Astrocyte (in vitro differentiated cells and primary cell): ENCODE measurements at regions not wholly inside any gene's neighbourhood (a gene's known extent, or its start where the extent isn't known, plus 50 kb on each side); places are given as distances from the start of the nearest gene placed in this dataset.

Experiments
- DNase-seq: peaks from one replicate; pipeline ENCODE4 v3.0.0-alpha.2; 2010; ENCODE audit warnings: low read depth
- FAIRE-seq: peaks from 2 replicates; lab custom pipeline; 2011; peaks lifted over from hg19 to GRCh38; lab: Jason Lieb, UNC
- H2AFZ ChIP-seq: 2 replicates; pipeline ENCODE4 v1.6.0; 2012; ENCODE audit warnings: low read depth, low read length, inconsistent platforms
- H3K27ac ChIP-seq: 2 replicates; pipeline ENCODE4 v1.5.1; 2011; ENCODE audit warnings: low read depth, low read length, inconsistent platforms
- H3K27me3 ChIP-seq: 2 replicates; pipeline ENCODE4 v1.6.0; 2011; ENCODE audit warnings: low read length, inconsistent platforms; ENCODE audit not compliant: insufficient read depth
- H3K36me3 ChIP-seq: 2 replicates; pipeline ENCODE4 v1.5.1; 2011; ENCODE audit warnings: low read length, inconsistent platforms; ENCODE audit not compliant: insufficient read depth
- H3K4me1 ChIP-seq: 2 replicates; pipeline ENCODE4 v1.5.1; 2011; ENCODE audit warnings: low read length, inconsistent platforms; ENCODE audit not compliant: insufficient read depth
- H3K4me2 ChIP-seq: 2 replicates; pipeline ENCODE4 v1.6.0; 2012; ENCODE audit warnings: low read length, inconsistent platforms
- H3K4me3 ChIP-seq: 2 replicates; pipeline ENCODE4 v1.5.1; 2011; ENCODE audit warnings: low read depth, mild to moderate bottlenecking, low read length, inconsistent platforms; ENCODE audit not compliant: insufficient read depth
- H3K79me2 ChIP-seq: 2 replicates; pipeline ENCODE4 v1.6.0; 2012; ENCODE audit warnings: mild to moderate bottlenecking, low read length, inconsistent platforms; ENCODE audit not compliant: insufficient read depth
- H3K9ac ChIP-seq: 2 replicates; pipeline ENCODE4 v1.6.0; 2012; ENCODE audit warnings: mild to moderate bottlenecking, low read length, inconsistent platforms
- H3K9me3 ChIP-seq: 2 replicates; pipeline ENCODE4 v1.5.1; 2012; ENCODE audit warnings: low read depth, mild to moderate bottlenecking, low read length, inconsistent platforms; ENCODE audit not compliant: insufficient read depth
- H4K20me1 ChIP-seq: 2 replicates; pipeline ENCODE4 v1.6.0; 2012; ENCODE audit warnings: low read length, inconsistent platforms; ENCODE audit not compliant: insufficient read depth
- H3K27ac Mint-ChIP-seq: one replicate; pipeline ENCODE4 v1.8.0; 2021; ENCODE audit warnings: mild to moderate bottlenecking, mixed read lengths; ENCODE audit not compliant: unreplicated experiment
- H3K27me3 Mint-ChIP-seq: one replicate; pipeline ENCODE4 v1.8.0; 2021; ENCODE audit warnings: low read depth, mixed read lengths; ENCODE audit not compliant: unreplicated experiment
- H3K36me3 Mint-ChIP-seq: one replicate; pipeline ENCODE4 v1.8.0; 2021; ENCODE audit warnings: low read depth, mixed read lengths; ENCODE audit not compliant: unreplicated experiment
- H3K4me1 Mint-ChIP-seq: one replicate; pipeline ENCODE4 v1.8.0; 2021; ENCODE audit warnings: low read depth, mixed read lengths; ENCODE audit not compliant: unreplicated experiment
- H3K4me3 Mint-ChIP-seq: one replicate; pipeline ENCODE4 v1.8.0; 2021; ENCODE audit warnings: mild to moderate bottlenecking, moderate library complexity, mixed read lengths; ENCODE audit not compliant: unreplicated experiment
- H3K9me3 Mint-ChIP-seq: one replicate; pipeline ENCODE4 v1.8.0; 2021; ENCODE audit warnings: mild to moderate bottlenecking, mixed read lengths; ENCODE audit not compliant: unreplicated experiment
- CTCF ChIP-seq: IDR thresholded peaks from 2 replicates; pipeline ENCODE4 v1.5.1; 2011; ENCODE audit warnings: low read depth, mild to moderate bottlenecking, inconsistent platforms, low read length, moderate library complexity; ENCODE audit not compliant: insufficient read depth
- EZH2 ChIP-seq: IDR thresholded peaks from 2 replicates; pipeline ENCODE4 v1.6.1; 2012; ENCODE audit warnings: mild to moderate bottlenecking, low read length, inconsistent platforms; ENCODE audit not compliant: insufficient read depth

- Histone ChIP-seq H3K9me3 (no peaks in the 10 kb centered on the region), H4K20me1 (no peaks in the 10 kb centered on the region), H3K4me2 (no peak overlapping the region), H3K79me2 (no peaks in the 10 kb centered on the region), H2AFZ (no peak overlapping the region), H3K27ac (no peak overlapping the region), H3K27me3 (no peaks in the 10 kb centered on the region), H3K4me3 (no peak overlapping the region), H3K9ac (no peak overlapping the region), H3K36me3 (no peaks in the 10 kb centered on the region), H3K4me1 (peaks cover 8% of the 10 kb centered on the region)
- no peak for FAIRE-seq
- DNase-seq, result no peak
- TF ChIP-seq EZH2, result no peak
- no peak for TF ChIP-seq CTCF
- Mint-ChIP-seq H3K27ac (no peak overlapping the region), H3K9me3 (no peaks in the 10 kb centered on the region), H3K27me3 (peaks cover 19% of the 10 kb centered on the region), H3K36me3 (no peaks in the 10 kb centered on the region), H3K4me1 (no peaks in the 10 kb centered on the region), H3K4me3 (no peak overlapping the region)
These were observed 160.9 kb downstream of the SOD2 start for GRCh38 chr6:159532155-159532554.

- no peak for DNase-seq
- H2AFZ ChIP-seq, result no peak overlapping the region
- no peak overlapping the region for H3K4me2 ChIP-seq
- Mint-ChIP-seq H3K4me1 (no peaks in the 10 kb centered on the region), H3K27me3 (peaks cover 17% of the 10 kb centered on the region), H3K27ac (no peak overlapping the region), H3K9me3 (no peaks in the 10 kb centered on the region), H3K4me3 (no peak overlapping the region), H3K36me3 (no peaks in the 10 kb centered on the region)
- H3K27me3 ChIP-seq, result no peaks in the 10 kb centered on the region
- H3K27ac ChIP-seq, result no peak overlapping the region
- H3K79me2 ChIP-seq, result no peaks in the 10 kb centered on the region
- H3K9ac ChIP-seq, result no peak overlapping the region
- H3K36me3 ChIP-seq, result no peaks in the 10 kb centered on the region
- peaks cover 8% of the 10 kb centered on the region for H3K4me1 ChIP-seq
- no peak overlapping the region for H3K4me3 ChIP-seq
- H4K20me1 ChIP-seq, result no peaks in the 10 kb centered on the region
- FAIRE-seq, result no peak
- H3K9me3 ChIP-seq, result no peaks in the 10 kb centered on the region
- TF ChIP-seq EZH2 (no peak), CTCF (no peak)
These were observed 163.1 kb downstream of the SOD2 start for GRCh38 chr6:159529934-159530333.

- no peak overlapping the region for H3K4me2 ChIP-seq
- FAIRE-seq, result no peak
- peaks cover 21% of the 10 kb centered on the region for H3K27me3 Mint-ChIP-seq
- no peak overlapping the region for H3K4me3 ChIP-seq
- no peak for DNase-seq
- H3K9me3 ChIP-seq, result no peaks in the 10 kb centered on the region
- H3K9me3 Mint-ChIP-seq, result no peaks in the 10 kb centered on the region
- H3K36me3 Mint-ChIP-seq, result no peaks in the 10 kb centered on the region
- no peaks in the 10 kb centered on the region for H3K4me1 ChIP-seq
- no peak for TF ChIP-seq EZH2
- TF ChIP-seq CTCF, result no peak
- H3K27ac ChIP-seq, result no peak overlapping the region
- H3K27me3 ChIP-seq, result no peaks in the 10 kb centered on the region
- H3K27ac Mint-ChIP-seq, result no peak overlapping the region
- no peaks in the 10 kb centered on the region for H3K36me3 ChIP-seq
- H3K9ac ChIP-seq, result no peak overlapping the region
- H3K4me1 Mint-ChIP-seq, result no peaks in the 10 kb centered on the region
- no peaks in the 10 kb centered on the region for H4K20me1 ChIP-seq
- H3K4me3 Mint-ChIP-seq, result no peak overlapping the region
- no peak overlapping the region for H2AFZ ChIP-seq
- H3K79me2 ChIP-seq, result no peaks in the 10 kb centered on the region
These were observed 165.7 kb downstream of the SOD2 start for GRCh38 chr6:159527351-159527750.
